OCI-LY3 (cell line): ENCODE measurements at regions not wholly inside any gene's neighbourhood (a gene's known extent, or its start where the extent isn't known, plus 50 kb on each side); places are given as distances from the start of the nearest gene placed in this dataset.

ENCODE experiments used
- EZH2phosphoT487 ChIP-seq: fragments of 200-600 bp; shearing (Covaris generic); IDR thresholded peaks from 2 replicates; pipeline ENCODE4 v1.6.1; 2018; ENCODE audit warnings: antibody characterized with exemption, mixed run types, low read depth
- TF ChIP-seq, protein P1 (sequence below): fragments of 200-600, 300-600 bp; sonication (generic); IDR thresholded peaks from 2 replicates; pipeline ENCODE4 v1.5.1; 2014; ENCODE audit warnings: antibody characterized with exemption, low read length, low read depth

DNA sequence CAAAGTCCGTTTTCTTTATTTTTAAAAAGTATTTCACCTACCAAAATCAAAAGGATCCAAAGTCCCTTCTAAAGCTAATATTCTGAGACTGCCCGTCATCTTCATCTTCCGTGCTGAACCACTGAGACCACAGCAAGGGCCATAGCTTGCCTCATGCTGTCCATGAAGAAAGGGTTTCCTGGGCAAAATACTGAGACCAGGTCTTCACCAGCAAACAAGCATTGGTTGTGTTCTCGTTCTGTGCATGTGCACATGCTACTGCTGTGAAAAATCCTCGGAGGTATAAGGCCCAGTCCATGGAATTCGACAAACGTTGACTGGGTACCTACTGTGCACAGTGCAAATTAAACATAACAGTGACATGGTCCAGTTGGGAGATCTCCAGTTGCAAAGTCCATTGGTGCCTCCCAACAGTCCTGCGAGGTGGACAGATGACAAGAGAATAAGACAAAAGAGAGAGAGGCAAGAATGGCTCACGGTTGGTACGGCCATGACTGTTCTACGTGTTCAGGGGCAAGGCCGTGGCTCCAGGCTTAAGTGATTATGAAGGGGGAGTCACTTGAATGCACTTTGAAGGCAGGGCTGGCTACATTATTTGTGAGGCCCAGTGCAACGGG, 192.6 kb upstream of the GLI2 start:
- TF ChIP-seq, protein P1, sequence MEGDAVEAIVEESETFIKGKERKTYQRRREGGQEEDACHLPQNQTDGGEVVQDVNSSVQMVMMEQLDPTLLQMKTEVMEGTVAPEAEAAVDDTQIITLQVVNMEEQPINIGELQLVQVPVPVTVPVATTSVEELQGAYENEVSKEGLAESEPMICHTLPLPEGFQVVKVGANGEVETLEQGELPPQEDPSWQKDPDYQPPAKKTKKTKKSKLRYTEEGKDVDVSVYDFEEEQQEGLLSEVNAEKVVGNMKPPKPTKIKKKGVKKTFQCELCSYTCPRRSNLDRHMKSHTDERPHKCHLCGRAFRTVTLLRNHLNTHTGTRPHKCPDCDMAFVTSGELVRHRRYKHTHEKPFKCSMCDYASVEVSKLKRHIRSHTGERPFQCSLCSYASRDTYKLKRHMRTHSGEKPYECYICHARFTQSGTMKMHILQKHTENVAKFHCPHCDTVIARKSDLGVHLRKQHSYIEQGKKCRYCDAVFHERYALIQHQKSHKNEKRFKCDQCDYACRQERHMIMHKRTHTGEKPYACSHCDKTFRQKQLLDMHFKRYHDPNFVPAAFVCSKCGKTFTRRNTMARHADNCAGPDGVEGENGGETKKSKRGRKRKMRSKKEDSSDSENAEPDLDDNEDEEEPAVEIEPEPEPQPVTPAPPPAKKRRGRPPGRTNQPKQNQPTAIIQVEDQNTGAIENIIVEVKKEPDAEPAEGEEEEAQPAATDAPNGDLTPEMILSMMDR = no peak
- no peak for TF ChIP-seq EZH2phosphoT487
